CD4-positive, alpha-beta T cell (primary cell): ENCODE measurements at regions not wholly inside any gene's neighbourhood (a gene's known extent, or its start where the extent isn't known, plus 50 kb on each side); places are given as distances from the start of the nearest gene placed in this dataset.

Experiments
- ATAC-seq: fragments of 200-7000 bp; cut with Tn5 transposase; one replicate; pipeline ENCODE4 v1.10.0; 2022; ENCODE audit warnings: mild to moderate bottlenecking; ENCODE audit not compliant: poor library complexity
- CTCF ChIA-PET: fragments of 350-600 bp; sonication (Branson Sonifier 250); formaldehyde crosslinking; loops from one replicate; lab custom pipeline; 2021; ENCODE audit warnings: antibody characterized with exemption, inconsistent platforms; lab: Charles Lee
- POLR2A ChIA-PET: fragments of 350-600 bp; sonication (Branson Sonifier 250); formaldehyde crosslinking; loops from one replicate; lab custom pipeline; 2021; ENCODE audit warnings: antibody characterized with exemption, inconsistent platforms; lab: Charles Lee
- DNase-seq, 14 experiments: peaks; one replicate each; pipeline ENCODE4 v3.0.0-alpha.2; 2013 to 2020; ENCODE audit warnings: mixed read lengths in 2 of 14
- H3K27ac ChIP-seq, 2 donors: one replicate each; pipeline versions ENCODE4 v1.5.1 to v1.7.0; 2013; ENCODE audit warnings: low read length in 2 of 2, low read depth in 1 of 2, mild to moderate bottlenecking in 1 of 2
- H3K27me3 ChIP-seq, 2 experiments: 1 replicate in 1 of 2; 2 replicates in 1 of 2; pipeline versions ENCODE4 v1.6.1 to v1.7.0; 2013; ENCODE audit warnings: low read length in 2 of 2, control low read depth in 1 of 2, mild to moderate bottlenecking in 1 of 2, moderate library complexity in 1 of 2; ENCODE audit not compliant: insufficient read depth in 2 of 2, control insufficient read depth in 1 of 2
- H3K36me3 ChIP-seq: one replicate; pipeline ENCODE4 v1.6.1; 2013; ENCODE audit warnings: low read length, control low read depth; ENCODE audit not compliant: insufficient read depth
- H3K4me1 ChIP-seq: one replicate; pipeline ENCODE4 v1.6.1; 2013; ENCODE audit warnings: low read length, control low read depth; ENCODE audit not compliant: insufficient read depth
- H3K4me3 ChIP-seq: one replicate; pipeline ENCODE4 v1.5.1; 2013; ENCODE audit warnings: mild to moderate bottlenecking, low read length, moderate library complexity
- H3K9me3 ChIP-seq, 2 experiments: 1 replicate in 1 of 2; 2 replicates in 1 of 2; pipeline versions ENCODE4 v1.6.1 to v1.7.0; 2013; ENCODE audit warnings: low read length in 2 of 2, mild to moderate bottlenecking in 2 of 2, control low read depth in 1 of 2, moderate library complexity in 1 of 2; ENCODE audit not compliant: control insufficient read depth in 1 of 2, insufficient read depth in 1 of 2
- H3K27ac Mint-ChIP-seq: one replicate; pipeline ENCODE4 v1.8.0; 2020; ENCODE audit warnings: mixed read lengths
- H3K27me3 Mint-ChIP-seq: one replicate; pipeline ENCODE4 v1.8.0; 2021; ENCODE audit warnings: mixed read lengths
- H3K36me3 Mint-ChIP-seq: one replicate; pipeline ENCODE4 v1.8.0; 2021; ENCODE audit warnings: low read depth, mixed read lengths
- H3K4me1 Mint-ChIP-seq: one replicate; pipeline ENCODE4 v1.8.0; 2021; ENCODE audit warnings: low read depth, mixed read lengths
- H3K4me3 Mint-ChIP-seq: one replicate; pipeline ENCODE4 v1.8.0; 2020; ENCODE audit warnings: mild to moderate bottlenecking, mixed read lengths
- H3K9me3 Mint-ChIP-seq: one replicate; pipeline ENCODE4 v1.8.0; 2020; ENCODE audit warnings: mixed read lengths
- CTCF ChIP-seq: fragments of 200-600 bp; IDR thresholded peaks from one replicate; pipeline ENCODE4 v1.8.0; 2022; ENCODE audit warnings: antibody characterized with exemption, mild to moderate bottlenecking
- intact Hi-C, 2 experiments: fragments of 100-400 bp; cut with DNase I in 1 of 2; cut with micrococcal nuclease in 1 of 2; formaldehyde crosslinking; loops; one replicate each; pipeline versions ENCODE4 v1.15.1 to v1.9.0; 2023 to 2025; cut with DNase I, micrococcal nuclease

GRCh38 chr2:54377451-54377850 is 78.7 kb upstream of the SPTBN1 start:
- no peak overlapping the region for H3K27ac Mint-ChIP-seq
- H3K9me3 Mint-ChIP-seq, result no peaks in the 10 kb centered on the region
- Histone ChIP-seq H3K4me3 (no peak overlapping the region), H3K4me1 (no peaks in the 10 kb centered on the region), H3K9me3 (peaks cover 0 to 3% of the 10 kb centered on the region in 2 experiments), H3K36me3 (no peaks in the 10 kb centered on the region), H3K27me3 (peaks cover 3 to 7% of the 10 kb centered on the region in 2 experiments), H3K27ac (no peak overlapping the region)
- intact Hi-C loops, result no loop called here
- H3K36me3 Mint-ChIP-seq, result no peaks in the 10 kb centered on the region
- H3K4me1 Mint-ChIP-seq, result no peaks in the 10 kb centered on the region
- CTCF ChIA-PET, result no interaction called here
- ATAC-seq (no peak), DNase-seq (no peak)
- peaks cover 25% of the 10 kb centered on the region for H3K27me3 Mint-ChIP-seq
- TF ChIP-seq CTCF, result no peak
- H3K4me3 Mint-ChIP-seq, result no peak overlapping the region
- POLR2A ChIA-PET, result no interaction called here

GRCh38 chr2:54377901-54378493 is 78.1 kb upstream of the SPTBN1 start:
- H3K4me1 ChIP-seq, result no peaks in the 10 kb centered on the region
- ChIA-PET CTCF (no interaction called here), POLR2A (no interaction called here)
- H3K27me3 ChIP-seq, result peaks cover 3 to 7% of the 10 kb centered on the region in 2 experiments
- no peak for DNase-seq
- TF ChIP-seq CTCF, result no peak
- H3K36me3 Mint-ChIP-seq, result no peaks in the 10 kb centered on the region
- ATAC-seq, result no peak
- peaks cover 22% of the 10 kb centered on the region for H3K27me3 Mint-ChIP-seq
- H3K4me3 ChIP-seq, result no peak overlapping the region
- intact Hi-C loops, result no loop called here
- H3K36me3 ChIP-seq, result no peaks in the 10 kb centered on the region
- no peaks in the 10 kb centered on the region for H3K4me1 Mint-ChIP-seq
- peaks cover 0 to 3% of the 10 kb centered on the region in 2 experiments for H3K9me3 ChIP-seq
- no peak overlapping the region for H3K4me3 Mint-ChIP-seq
- no peak overlapping the region for H3K27ac ChIP-seq
- H3K27ac Mint-ChIP-seq, result no peak overlapping the region
- H3K9me3 Mint-ChIP-seq, result no peaks in the 10 kb centered on the region

GRCh38 chr2:54380670-54381069 is 75.5 kb upstream of the SPTBN1 start:
- no peak for TF ChIP-seq CTCF
- H3K27me3 Mint-ChIP-seq, result peaks cover 10% of the 10 kb centered on the region
- POLR2A ChIA-PET, result no interaction called here
- no peaks in the 10 kb centered on the region for H3K4me1 Mint-ChIP-seq
- Histone ChIP-seq H3K9me3 (no peaks in the 10 kb centered on the region), H3K4me3 (no peak overlapping the region), H3K27ac (no peak overlapping the region), H3K4me1 (no peaks in the 10 kb centered on the region), H3K27me3 (peaks cover 3 to 7% of the 10 kb centered on the region in 2 experiments), H3K36me3 (no peaks in the 10 kb centered on the region)
- H3K36me3 Mint-ChIP-seq, result no peaks in the 10 kb centered on the region
- CTCF ChIA-PET, result no interaction called here
- DNase-seq (no peak), ATAC-seq (no peak)
- H3K9me3 Mint-ChIP-seq, result no peaks in the 10 kb centered on the region
- H3K4me3 Mint-ChIP-seq, result no peak overlapping the region
- intact Hi-C loops, result no loop called here
- H3K27ac Mint-ChIP-seq, result no peak overlapping the region
